Activated T-helper 17 cell treated with anti-CD3 and anti-CD28 coated beads, Interleukin-2, amount 50 U/mL, for 72 hours (primary cell): ENCODE measurements at regions not wholly inside any gene's neighbourhood (a gene's known extent, or its start where the extent isn't known, plus 50 kb on each side); places are given as distances from the start of the nearest gene placed in this dataset.
"Not testable (repeated sequence)": the region's sequence is repeated elsewhere in the genome, so short reads cannot be mapped to it uniquely, and the experiment has no call there.

Experiments used
- ATAC-seq: fragments of 150-1000 bp; cut with Tn5 transposase; replicated peaks from 2 replicates; pipeline ENCODE4 v1.10.0; 2021; ENCODE audit warnings: mild to moderate bottlenecking, moderate library complexity
- H3K27ac Mint-ChIP-seq: one replicate; pipeline ENCODE4 v1.8.0; 2022; ENCODE audit warnings: mixed read lengths
- H3K27me3 Mint-ChIP-seq: one replicate; pipeline ENCODE4 v1.8.0; 2022; ENCODE audit warnings: mixed read lengths
- H3K36me3 Mint-ChIP-seq: one replicate; pipeline ENCODE4 v1.8.0; 2022; ENCODE audit warnings: low read depth, mild to moderate bottlenecking, mixed read lengths
- H3K4me1 Mint-ChIP-seq: one replicate; pipeline ENCODE4 v1.8.0; 2022; ENCODE audit warnings: mixed read lengths
- H3K4me3 Mint-ChIP-seq: one replicate; pipeline ENCODE4 v1.8.0; 2022; ENCODE audit warnings: mild to moderate bottlenecking, mixed read lengths
- H3K9me3 Mint-ChIP-seq: one replicate; pipeline ENCODE4 v1.8.0; 2022; ENCODE audit warnings: mixed read lengths

- Mint-ChIP-seq H3K9me3 (no peaks in the 10 kb centered on the region), H3K4me3 (peak overlapping the region; percentile 92), H3K36me3 (no peaks in the 10 kb centered on the region), H3K4me1 (peaks cover 32% of the 10 kb centered on the region), H3K27ac (no peak overlapping the region), H3K27me3 (no peaks in the 10 kb centered on the region)
- no peak for ATAC-seq
These were observed 478.3 kb upstream of the RUNX1 start for GRCh38 chr21:35527358-35527757.

- H3K27ac Mint-ChIP-seq, result peak overlapping the region; percentile 68
- H3K27me3 Mint-ChIP-seq, result no peaks in the 10 kb centered on the region
- peaks cover 32% of the 10 kb centered on the region for H3K4me1 Mint-ChIP-seq
- ATAC-seq, result peak; percentile 69
- H3K4me3 Mint-ChIP-seq, result peak overlapping the region; percentile 31
- H3K9me3 Mint-ChIP-seq, result no peaks in the 10 kb centered on the region
- no peaks in the 10 kb centered on the region for H3K36me3 Mint-ChIP-seq
These were observed 476.3 kb upstream of the RUNX1 start for GRCh38 chr21:35525443-35525842.

GRCh38 chr21:35521852-35522505 lies 472.9 kb upstream of the RUNX1 start:
- peaks cover 17% of the 10 kb centered on the region for H3K4me1 Mint-ChIP-seq
- no peaks in the 10 kb centered on the region for H3K9me3 Mint-ChIP-seq
- ATAC-seq, result no peak
- H3K4me3 Mint-ChIP-seq, result no peak overlapping the region
- no peaks in the 10 kb centered on the region for H3K36me3 Mint-ChIP-seq
- H3K27me3 Mint-ChIP-seq, result peaks cover 6% of the 10 kb centered on the region
- H3K27ac Mint-ChIP-seq, result no peak overlapping the region

GRCh38 chr21:35521293-35521692 lies 472.2 kb upstream of the RUNX1 start:
- Mint-ChIP-seq H3K27ac (no peak overlapping the region), H3K36me3 (no peaks in the 10 kb centered on the region), H3K9me3 (no peaks in the 10 kb centered on the region), H3K4me3 (no peak overlapping the region), H3K4me1 (peaks cover 17% of the 10 kb centered on the region), H3K27me3 (peaks cover 6% of the 10 kb centered on the region)
- no peak for ATAC-seq

GRCh38 chr21:35520856-35521255 lies 471.8 kb upstream of the RUNX1 start:
- Mint-ChIP-seq H3K27me3 (peaks cover 6% of the 10 kb centered on the region), H3K4me1 (peaks cover 16% of the 10 kb centered on the region), H3K27ac (no peak overlapping the region), H3K36me3 (no peaks in the 10 kb centered on the region), H3K9me3 (no peaks in the 10 kb centered on the region), H3K4me3 (no peak overlapping the region)
- no peak for ATAC-seq

- Mint-ChIP-seq H3K9me3 (no peaks in the 10 kb centered on the region), H3K27ac (no peak overlapping the region), H3K27me3 (peaks cover 6% of the 10 kb centered on the region), H3K4me1 (peaks cover 10% of the 10 kb centered on the region), H3K36me3 (no peaks in the 10 kb centered on the region), H3K4me3 (no peak overlapping the region)
- ATAC-seq, result no peak
These were observed 471.2 kb upstream of the RUNX1 start for GRCh38 chr21:35520302-35520701.

GRCh38 chr21:35517865-35518264 lies 468.8 kb upstream of the RUNX1 start:
- H3K27me3 Mint-ChIP-seq, result peaks cover 13% of the 10 kb centered on the region
- no peaks in the 10 kb centered on the region for H3K36me3 Mint-ChIP-seq
- peaks cover 4% of the 10 kb centered on the region for H3K4me1 Mint-ChIP-seq
- peak overlapping the region; percentile 50 for H3K27ac Mint-ChIP-seq
- no peaks in the 10 kb centered on the region for H3K9me3 Mint-ChIP-seq
- ATAC-seq, result no peak
- H3K4me3 Mint-ChIP-seq, result no peak overlapping the region

- H3K36me3 Mint-ChIP-seq, H3K9me3 Mint-ChIP-seq, H3K4me1 Mint-ChIP-seq, ATAC-seq, H3K27ac Mint-ChIP-seq, H3K4me3 Mint-ChIP-seq: not testable (repeated sequence)
- H3K27me3 Mint-ChIP-seq, result peaks cover 13% of the 10 kb centered on the region
These were observed 467.2 kb upstream of the RUNX1 start for GRCh38 chr21:35516292-35516691.

- Mint-ChIP-seq H3K4me1 (no peaks in the 10 kb centered on the region), H3K27me3 (peaks cover 7% of the 10 kb centered on the region)
- no peak for ATAC-seq
These were observed 463.2 kb upstream of the RUNX1 start for GRCh38 chr21:35512346-35512745.

GRCh38 chr21:35511696-35512162 lies 462.6 kb upstream of the RUNX1 start:
- Mint-ChIP-seq H3K27me3 (peaks cover 7% of the 10 kb centered on the region), H3K36me3 (no peaks in the 10 kb centered on the region), H3K9me3 (no peaks in the 10 kb centered on the region), H3K4me3 (no peak overlapping the region), H3K27ac (no peak overlapping the region), H3K4me1 (no peaks in the 10 kb centered on the region)
- ATAC-seq, result no peak

More at GRCh38 chr21:35512346-35512745, 463.2 kb upstream of the RUNX1 start:
- H3K27ac Mint-ChIP-seq, result no peak overlapping the region
- no peaks in the 10 kb centered on the region for H3K36me3 Mint-ChIP-seq
- H3K9me3 Mint-ChIP-seq, result no peaks in the 10 kb centered on the region
- no peak overlapping the region for H3K4me3 Mint-ChIP-seq

- Mint-ChIP-seq H3K27me3 (peaks cover 7% of the 10 kb centered on the region), H3K27ac (peak overlapping the region; percentile 1), H3K9me3 (no peaks in the 10 kb centered on the region), H3K36me3 (no peaks in the 10 kb centered on the region), H3K4me1 (no peaks in the 10 kb centered on the region), H3K4me3 (no peak overlapping the region)
- ATAC-seq, result peak; percentile 87
These were observed 462.0 kb upstream of the RUNX1 start for GRCh38 chr21:35510957-35511695.

GRCh38 chr21:35510294-35510693 lies 461.2 kb upstream of the RUNX1 start:
- peaks cover 7% of the 10 kb centered on the region for H3K27me3 Mint-ChIP-seq
- H3K27ac Mint-ChIP-seq, result no peak overlapping the region
- H3K36me3 Mint-ChIP-seq, result no peaks in the 10 kb centered on the region
- no peaks in the 10 kb centered on the region for H3K4me1 Mint-ChIP-seq
- ATAC-seq, result no peak
- H3K4me3 Mint-ChIP-seq, result no peak overlapping the region
- no peaks in the 10 kb centered on the region for H3K9me3 Mint-ChIP-seq

- no peak for ATAC-seq
- no peaks in the 10 kb centered on the region for H3K4me1 Mint-ChIP-seq
- H3K27me3 Mint-ChIP-seq, result peaks cover 7% of the 10 kb centered on the region
- H3K27ac Mint-ChIP-seq, result no peak overlapping the region
- no peaks in the 10 kb centered on the region for H3K9me3 Mint-ChIP-seq
- H3K36me3 Mint-ChIP-seq, result no peaks in the 10 kb centered on the region
- H3K4me3 Mint-ChIP-seq, result no peak overlapping the region
These were observed 460.1 kb upstream of the RUNX1 start for GRCh38 chr21:35509001-35509704.

- H3K4me1 Mint-ChIP-seq, result peaks cover 7% of the 10 kb centered on the region
- ATAC-seq, result peak; percentile 18
- no peaks in the 10 kb centered on the region for H3K36me3 Mint-ChIP-seq
- H3K27me3 Mint-ChIP-seq, result peaks cover 2% of the 10 kb centered on the region
- no peak overlapping the region for H3K27ac Mint-ChIP-seq
- no peaks in the 10 kb centered on the region for H3K9me3 Mint-ChIP-seq
- H3K4me3 Mint-ChIP-seq, result no peak overlapping the region
These were observed 459.2 kb upstream of the RUNX1 start for GRCh38 chr21:35508139-35508888.
